Thyroid gland (tissue), 4 donors: ENCODE measurements at regions not wholly inside any gene's neighbourhood (a gene's known extent, or its start where the extent isn't known, plus 50 kb on each side); places are given as distances from the start of the nearest gene placed in this dataset.

Experiments used
- POLR2A ChIP-seq, 2 donors: fragments of 450-650 bp; IDR thresholded peaks; one replicate each; pipeline ENCODE4 v1.6.1; 2017; ENCODE audit warnings: antibody characterized with exemption in 2 of 2, mild to moderate bottlenecking in 2 of 2, moderate library complexity in 1 of 2
- TF ChIP-seq, protein P1 (sequence below), 6 experiments: fragments of 200-600 bp in 3 of 6; fragments of 450-650 bp in 3 of 6; sonication (generic) in 3 of 6; IDR thresholded peaks; one replicate each; pipeline ENCODE4 v1.5.1; 2016 to 2019; ENCODE audit warnings: antibody characterized with exemption in 6 of 6, mild to moderate bottlenecking in 2 of 6, inconsistent platforms in 1 of 6, moderate library complexity in 1 of 6

DNA sequence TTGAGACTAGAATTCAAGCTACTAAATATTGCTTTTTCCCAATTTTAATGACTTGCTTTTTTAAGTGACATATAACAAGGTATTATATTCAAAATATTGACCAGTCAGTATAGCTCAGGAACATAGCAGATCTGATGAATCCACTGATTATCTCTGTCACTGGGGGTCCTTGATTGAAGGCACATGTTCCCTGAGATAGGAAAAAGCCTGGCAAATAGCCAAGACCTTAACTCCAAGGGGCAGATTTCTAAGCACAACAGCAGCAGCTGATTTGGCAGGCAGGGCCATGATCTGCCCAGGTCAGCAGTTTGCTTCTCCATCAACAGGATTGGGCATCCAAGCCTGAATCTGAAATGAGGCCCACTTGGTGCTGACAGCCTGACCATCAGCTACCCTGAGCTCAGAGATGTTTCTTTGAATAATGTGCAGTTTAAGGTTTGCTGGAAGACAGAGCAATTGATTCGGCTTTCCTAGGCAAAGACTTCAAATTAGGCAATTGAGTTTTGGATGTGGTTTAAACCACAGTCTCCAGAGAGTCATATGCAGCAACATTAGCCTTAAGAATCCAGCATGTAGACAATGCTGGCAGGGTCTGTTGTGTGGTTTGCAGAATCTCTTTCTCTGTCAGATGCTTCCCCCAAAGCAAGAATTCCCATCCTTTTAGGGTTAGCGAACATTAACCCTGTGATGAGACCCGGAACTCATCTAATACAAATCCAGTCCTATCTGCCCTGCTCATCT is 352.6 kb downstream of the ADRA2A start:
- TF ChIP-seq, protein P1, sequence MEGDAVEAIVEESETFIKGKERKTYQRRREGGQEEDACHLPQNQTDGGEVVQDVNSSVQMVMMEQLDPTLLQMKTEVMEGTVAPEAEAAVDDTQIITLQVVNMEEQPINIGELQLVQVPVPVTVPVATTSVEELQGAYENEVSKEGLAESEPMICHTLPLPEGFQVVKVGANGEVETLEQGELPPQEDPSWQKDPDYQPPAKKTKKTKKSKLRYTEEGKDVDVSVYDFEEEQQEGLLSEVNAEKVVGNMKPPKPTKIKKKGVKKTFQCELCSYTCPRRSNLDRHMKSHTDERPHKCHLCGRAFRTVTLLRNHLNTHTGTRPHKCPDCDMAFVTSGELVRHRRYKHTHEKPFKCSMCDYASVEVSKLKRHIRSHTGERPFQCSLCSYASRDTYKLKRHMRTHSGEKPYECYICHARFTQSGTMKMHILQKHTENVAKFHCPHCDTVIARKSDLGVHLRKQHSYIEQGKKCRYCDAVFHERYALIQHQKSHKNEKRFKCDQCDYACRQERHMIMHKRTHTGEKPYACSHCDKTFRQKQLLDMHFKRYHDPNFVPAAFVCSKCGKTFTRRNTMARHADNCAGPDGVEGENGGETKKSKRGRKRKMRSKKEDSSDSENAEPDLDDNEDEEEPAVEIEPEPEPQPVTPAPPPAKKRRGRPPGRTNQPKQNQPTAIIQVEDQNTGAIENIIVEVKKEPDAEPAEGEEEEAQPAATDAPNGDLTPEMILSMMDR (IDR thresholded peaks at IDR 0.05) = no peak
- no peak for TF ChIP-seq POLR2A (IDR thresholded peaks at IDR 0.05)
